ENCODE measurements at regions not wholly inside any gene's neighbourhood (a gene's known extent, or its start where the extent isn't known, plus 50 kb on each side); places are given as distances from the start of the nearest gene placed in this dataset.

- H3K27me3 ChIP-seq (replicated peaks in 1 of 4; ENCODE audit: control insufficient read depth in 3 of 4, extremely low read depth in 1 of 4, insufficient read depth in 3 of 4, low read length in 3 of 4): no peaks in the 10 kb centered on the region
- H4K20me1 ChIP-seq (replicated peaks in 1 of 2; ENCODE audit: control insufficient read depth in 1 of 2, insufficient read depth in 2 of 2, low read length in 2 of 2): no peaks in the 10 kb centered on the region
- no peak overlapping the region for H3K9ac ChIP-seq (replicated peaks in 1 of 4; ENCODE audit: extremely low read depth in 1 of 4, low read depth in 3 of 4, low read length in 3 of 4)
- H2BK120ac ChIP-seq (replicated peaks; ENCODE audit: low read depth, low read length): no peak overlapping the region
- no peak overlapping the region for H4K5ac ChIP-seq (ENCODE audit: insufficient read length, low read depth, low read length)
- H3K14ac ChIP-seq (ENCODE audit: insufficient read length): no peak overlapping the region
- no peaks in the 10 kb centered on the region for H3K79me2 ChIP-seq (ENCODE audit: control insufficient read depth in 1 of 2, insufficient read depth in 2 of 2, low read length in 2 of 2)
- no peak overlapping the region for H3K27ac ChIP-seq (ENCODE audit: low read depth, low read length)
- H3K56ac ChIP-seq (replicated peaks; ENCODE audit: insufficient read length, low read depth, low read length): no peak overlapping the region
- H3K9me3 ChIP-seq (ENCODE audit: insufficient read depth in 2 of 2, low read depth in 1 of 2, low read length in 1 of 2): no peaks in the 10 kb centered on the region
- no peak overlapping the region for H2BK15ac ChIP-seq (ENCODE audit: low read length)
- H2BK12ac ChIP-seq (ENCODE audit: low read depth, low read length): no peak overlapping the region
- H3K79me1 ChIP-seq (ENCODE audit: low read depth, low read length): no peaks in the 10 kb centered on the region
- POLR2A ChIA-PET (ENCODE audit: partially characterized antibody): no interaction called here
- no peak overlapping the region for H3K23ac ChIP-seq (ENCODE audit: insufficient read length)
- no peak overlapping the region for H2AK5ac ChIP-seq (ENCODE audit: low read depth, low read length)
- H3K4me2 ChIP-seq (ENCODE audit: insufficient read depth in 1 of 2, low read depth in 2 of 2, low read length in 2 of 2): no peak overlapping the region
- no peak overlapping the region for H2BK5ac ChIP-seq (ENCODE audit: low read depth, low read length)
- no peak overlapping the region for H3K4ac ChIP-seq (replicated peaks; ENCODE audit: insufficient read length, low read depth, low read length)
- no peaks in the 10 kb centered on the region for H3K23me2 ChIP-seq (ENCODE audit: low read depth, low read length)
- CTCF ChIA-PET (ENCODE audit: partially characterized antibody): no interaction called here
- no peak overlapping the region for H3K4me3 ChIP-seq (ENCODE audit: extremely low read depth in 1 of 4, insufficient read depth in 2 of 4, low read depth in 3 of 4, low read length in 4 of 4)
- H2BK20ac ChIP-seq (ENCODE audit: low read length): no peak overlapping the region
- no peak overlapping the region for H4K8ac ChIP-seq (ENCODE audit: extremely low read depth, insufficient read depth, low read length)
- H3K4me1 ChIP-seq (replicated peaks in 1 of 4; ENCODE audit: control insufficient read depth in 3 of 4, insufficient read depth in 4 of 4, low read length in 3 of 4): no peaks in the 10 kb centered on the region
- no peak overlapping the region for H2AFZ ChIP-seq (ENCODE audit: low read length)
- H3K18ac ChIP-seq (ENCODE audit: extremely low read depth, low read length): no peak overlapping the region
- TF ChIP-seq USF2 (IDR thresholded peaks at IDR 0.05; ENCODE audit: low read length): no peak
- no peak for TF ChIP-seq YY1 (IDR thresholded peaks at IDR 0.05; ENCODE audit: low read depth, low read length)
- no peak for TF ChIP-seq SAP30 (IDR thresholded peaks at IDR 0.05; ENCODE audit: insufficient read depth, insufficient replicate concordance, low read length)
- TF ChIP-seq CHD2 (IDR thresholded peaks at IDR 0.05; ENCODE audit: low read length): no peak
- no peak for TF ChIP-seq SIN3A (conservative IDR thresholded peaks at IDR 0.05 in 1 of 2, IDR thresholded peaks at IDR 0.05 in 1 of 2; ENCODE audit: low read depth in 1 of 2, low read length in 2 of 2)
- no peaks in the 10 kb centered on the region for H3K36me3 ChIP-seq (ENCODE audit: control insufficient read depth in 2 of 4, insufficient read depth in 4 of 4, low read length in 3 of 4)
- no peak for FAIRE-seq
- no peak overlapping the region for H4K91ac ChIP-seq (replicated peaks; ENCODE audit: insufficient read length, low read length)
- no peak for DNase-seq (ENCODE audit: low read depth in 1 of 2, low spot score in 2 of 2)
Measured at GRCh38 chr3:22383285-22383684, 632.3 kb upstream of the ZNF385D start.

All from H1 (cell line).